CD4-positive, CD25-positive, alpha-beta regulatory T cell (primary cell): ENCODE measurements at regions not wholly inside any gene's neighbourhood (a gene's known extent, or its start where the extent isn't known, plus 50 kb on each side); places are given as distances from the start of the nearest gene placed in this dataset.

ENCODE experiments used
- ATAC-seq, 2 donors: fragments of 150-1000 bp; cut with Tn5 transposase; one replicate each; pipeline ENCODE4 v1.10.0; 2021; ENCODE audit warnings: low read depth in 2 of 2, moderate number of reproducible peaks in 2 of 2, moderate library complexity in 1 of 2
- DNase-seq, 3 donors: peaks; one replicate each; pipeline versions ENCODE4 v3.0.0 to v3.0.0-alpha.2; 2012 to 2022; ENCODE audit warnings: mixed read lengths in 1 of 3
- H3K27ac ChIP-seq: one replicate; pipeline ENCODE4 v1.7.0; 2013; ENCODE audit warnings: mild to moderate bottlenecking, low read length; ENCODE audit not compliant: insufficient read depth, poor library complexity, severe bottlenecking
- H3K27me3 ChIP-seq: one replicate; pipeline ENCODE4 v1.7.0; 2013; ENCODE audit warnings: low read length; ENCODE audit not compliant: control insufficient read depth, insufficient read depth
- H3K36me3 ChIP-seq: one replicate; pipeline ENCODE4 v1.7.0; 2013; ENCODE audit warnings: mild to moderate bottlenecking, low read length, moderate library complexity; ENCODE audit not compliant: control insufficient read depth, insufficient read depth
- H3K4me1 ChIP-seq: 2 replicates; pipeline ENCODE4 v1.7.0; 2013; ENCODE audit warnings: mild to moderate bottlenecking, low read length; ENCODE audit not compliant: insufficient read depth, control insufficient read depth, poor library complexity, severe bottlenecking
- H3K4me3 ChIP-seq: one replicate; pipeline ENCODE4 v1.7.0; 2013; ENCODE audit warnings: low read depth, mild to moderate bottlenecking, low read length, moderate library complexity
- H3K9me3 ChIP-seq, 2 experiments: 1 replicate in 1 of 2; 2 replicates in 1 of 2; pipeline ENCODE4 v1.7.0; 2013; ENCODE audit warnings: low read length in 2 of 2, mild to moderate bottlenecking in 1 of 2, moderate library complexity in 1 of 2; ENCODE audit not compliant: control insufficient read depth in 2 of 2
- H3K27ac Mint-ChIP-seq, 3 donors: one replicate each; pipeline ENCODE4 v1.8.0; 2020 to 2022; ENCODE audit warnings: mild to moderate bottlenecking in 3 of 3, mixed read lengths in 3 of 3, moderate library complexity in 2 of 3
- H3K27me3 Mint-ChIP-seq: one replicate; pipeline ENCODE4 v1.8.0; 2022; ENCODE audit warnings: mild to moderate bottlenecking, mixed read lengths
- H3K36me3 Mint-ChIP-seq: one replicate; pipeline ENCODE4 v1.8.0; 2020; ENCODE audit warnings: mixed read lengths
- H3K4me1 Mint-ChIP-seq, 4 donors: one replicate each; pipeline ENCODE4 v1.8.0; 2020 to 2022; ENCODE audit warnings: mixed read lengths in 4 of 4, mild to moderate bottlenecking in 1 of 4
- H3K4me3 Mint-ChIP-seq, 4 donors: one replicate each; pipeline ENCODE4 v1.8.0; 2020 to 2022; ENCODE audit warnings: mild to moderate bottlenecking in 4 of 4, mixed read lengths in 4 of 4, moderate library complexity in 3 of 4
- H3K9me3 Mint-ChIP-seq, 7 donors: one replicate each; pipeline ENCODE4 v1.8.0; 2020 to 2022; ENCODE audit warnings: mixed read lengths in 7 of 7, mild to moderate bottlenecking in 3 of 7, moderate library complexity in 2 of 7

DNA sequence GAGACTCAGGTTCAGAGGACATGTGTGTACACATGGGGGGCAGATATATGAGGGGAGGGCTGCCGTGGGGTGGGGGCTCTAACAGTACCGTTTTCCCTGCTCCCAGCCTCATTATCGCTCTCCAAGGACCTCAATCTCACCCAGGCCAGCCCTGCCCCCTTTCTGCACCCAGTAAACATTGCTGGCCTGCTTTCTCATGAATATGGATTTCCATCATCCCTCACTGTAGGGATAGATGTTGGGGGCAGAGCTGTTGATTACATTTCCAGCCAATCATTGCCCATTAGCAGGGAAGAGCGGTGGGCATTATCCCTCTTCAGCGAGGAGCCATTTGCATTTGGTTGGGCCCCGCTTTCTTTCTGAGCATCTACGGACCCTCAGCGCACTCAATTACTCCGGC is 273.8 kb downstream of the RPS6KC1 start:
- H3K4me1 ChIP-seq: no peaks in the 10 kb centered on the region
- DNase-seq: no peak
- ATAC-seq: no peak
- no peak overlapping the region for H3K27ac ChIP-seq
- Mint-ChIP-seq H3K36me3 (no peaks in the 10 kb centered on the region), H3K4me3 (no peak overlapping the region), H3K9me3 (no peaks in the 10 kb centered on the region), H3K27me3 (no peaks in the 10 kb centered on the region), H3K27ac (no peak overlapping the region), H3K4me1 (no peaks in the 10 kb centered on the region)
- H3K4me3 ChIP-seq: no peak overlapping the region
- H3K36me3 ChIP-seq: no peaks in the 10 kb centered on the region
- no peaks in the 10 kb centered on the region for H3K9me3 ChIP-seq
- H3K27me3 ChIP-seq: no peaks in the 10 kb centered on the region

DNA sequence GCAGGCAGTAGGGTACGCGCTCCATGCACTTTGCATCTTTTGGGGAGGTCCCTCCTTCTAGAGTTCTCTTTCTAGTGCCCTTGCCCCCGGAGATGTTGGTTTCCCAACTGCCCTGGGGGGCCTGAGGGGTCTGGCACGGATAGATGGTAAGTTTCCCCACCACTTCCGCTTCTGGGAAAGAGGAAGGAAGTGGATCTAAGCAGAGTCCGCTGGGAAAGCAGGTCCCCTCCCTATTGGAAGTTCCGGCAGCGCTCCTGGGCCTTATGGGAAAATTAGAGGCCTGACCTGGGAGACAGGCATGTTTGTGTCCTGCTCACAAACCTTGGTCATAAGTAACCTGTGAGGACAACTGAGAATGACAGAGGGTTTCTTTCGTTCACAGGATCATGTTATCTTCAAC is 274.4 kb downstream of the RPS6KC1 start:
- Mint-ChIP-seq H3K27me3 (no peaks in the 10 kb centered on the region), H3K4me3 (no peak overlapping the region), H3K4me1 (no peaks in the 10 kb centered on the region), H3K36me3 (no peaks in the 10 kb centered on the region), H3K27ac (no peak overlapping the region), H3K9me3 (no peaks in the 10 kb centered on the region)
- Histone ChIP-seq H3K27ac (no peak overlapping the region), H3K4me1 (no peaks in the 10 kb centered on the region), H3K4me3 (no peak overlapping the region), H3K27me3 (no peaks in the 10 kb centered on the region), H3K36me3 (no peaks in the 10 kb centered on the region), H3K9me3 (no peaks in the 10 kb centered on the region)
- ATAC-seq (no peak), DNase-seq (no peak)

DNA sequence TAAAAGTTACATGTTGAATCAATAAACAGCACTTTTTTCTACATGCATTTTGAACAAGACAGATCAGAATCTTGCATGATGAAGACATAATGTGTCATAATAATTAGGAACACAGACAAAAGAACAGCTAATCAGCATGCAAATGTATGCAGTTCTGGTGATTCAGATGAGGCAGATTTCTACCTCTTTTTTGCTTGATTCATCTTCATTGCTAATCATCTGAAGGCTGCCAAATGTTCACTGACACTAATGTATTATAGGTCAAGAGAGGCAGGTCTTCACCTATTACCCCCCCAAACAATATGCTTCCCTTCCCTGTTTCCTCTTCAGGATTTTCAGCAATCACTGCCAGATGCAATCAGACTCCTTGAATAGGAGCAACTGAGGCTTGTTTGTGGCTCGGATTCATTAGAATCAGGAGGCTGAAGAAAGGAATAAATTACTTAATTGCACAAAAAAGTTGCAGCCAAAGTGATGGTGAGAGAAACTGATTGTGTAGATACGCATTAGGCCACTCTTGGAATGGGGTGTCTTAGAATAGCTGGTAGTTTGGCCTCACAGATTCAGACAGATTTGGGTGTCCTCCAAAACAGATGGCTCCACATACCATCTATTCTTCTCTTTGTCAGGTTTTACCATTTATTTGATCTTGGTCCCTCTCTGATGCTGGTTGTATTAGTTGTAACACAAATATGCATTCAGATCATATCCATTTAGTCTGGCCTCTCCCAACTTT is 275.4 kb downstream of the RPS6KC1 start:
- no peaks in the 10 kb centered on the region for H3K27me3 Mint-ChIP-seq
- no peaks in the 10 kb centered on the region for H3K36me3 Mint-ChIP-seq
- no peak overlapping the region for H3K4me3 Mint-ChIP-seq
- Histone ChIP-seq H3K4me1 (no peaks in the 10 kb centered on the region), H3K27ac (no peak overlapping the region), H3K9me3 (no peaks in the 10 kb centered on the region), H3K36me3 (no peaks in the 10 kb centered on the region), H3K27me3 (no peaks in the 10 kb centered on the region), H3K4me3 (no peak overlapping the region)
- H3K9me3 Mint-ChIP-seq: no peaks in the 10 kb centered on the region
- DNase-seq (no peak), ATAC-seq (no peak)
- no peak overlapping the region for H3K27ac Mint-ChIP-seq
- H3K4me1 Mint-ChIP-seq: no peaks in the 10 kb centered on the region

DNA sequence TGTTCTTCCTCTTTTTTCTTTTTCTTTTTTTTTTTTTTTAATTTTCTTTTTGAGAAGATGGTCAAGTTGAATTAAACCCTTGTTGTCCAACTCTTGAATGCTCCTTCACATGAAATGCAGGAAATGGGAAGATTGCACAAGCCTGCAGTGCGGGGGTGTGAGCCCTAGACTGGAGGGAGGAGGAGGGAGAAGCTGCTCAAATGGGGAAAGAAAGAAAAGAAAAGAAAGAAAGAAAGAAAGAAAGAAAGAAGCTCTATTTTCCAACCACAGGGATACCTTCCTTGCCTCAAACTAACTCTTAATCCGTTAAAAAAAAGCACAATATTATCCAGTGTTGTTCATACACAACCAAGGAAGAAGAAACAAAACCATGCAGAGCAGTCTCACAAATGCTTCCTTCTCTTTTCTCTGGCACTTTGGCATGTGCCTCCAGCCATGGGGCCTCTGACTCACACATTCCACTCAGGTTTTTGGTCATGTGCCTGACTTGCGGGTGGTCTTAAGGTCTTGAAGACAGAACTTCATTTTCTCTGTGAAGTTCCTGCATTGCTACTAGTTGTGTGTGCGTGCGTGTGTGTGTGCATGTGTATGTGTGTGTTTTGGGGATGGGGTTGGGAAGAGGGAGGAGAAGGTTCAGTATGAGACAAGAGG is 276.1 kb downstream of the RPS6KC1 start:
- no peaks in the 10 kb centered on the region for H3K4me1 Mint-ChIP-seq
- H3K36me3 Mint-ChIP-seq: no peaks in the 10 kb centered on the region
- H3K27ac Mint-ChIP-seq: no peak overlapping the region
- H3K27me3 Mint-ChIP-seq: no peaks in the 10 kb centered on the region
- H3K9me3 Mint-ChIP-seq: no peaks in the 10 kb centered on the region
- Histone ChIP-seq H3K9me3 (no peaks in the 10 kb centered on the region), H3K36me3 (no peaks in the 10 kb centered on the region), H3K4me1 (no peaks in the 10 kb centered on the region), H3K27ac (no peak overlapping the region), H3K4me3 (no peak overlapping the region), H3K27me3 (no peaks in the 10 kb centered on the region)
- H3K4me3 Mint-ChIP-seq: no peak overlapping the region
- DNase-seq (no peak), ATAC-seq (no peak)

DNA sequence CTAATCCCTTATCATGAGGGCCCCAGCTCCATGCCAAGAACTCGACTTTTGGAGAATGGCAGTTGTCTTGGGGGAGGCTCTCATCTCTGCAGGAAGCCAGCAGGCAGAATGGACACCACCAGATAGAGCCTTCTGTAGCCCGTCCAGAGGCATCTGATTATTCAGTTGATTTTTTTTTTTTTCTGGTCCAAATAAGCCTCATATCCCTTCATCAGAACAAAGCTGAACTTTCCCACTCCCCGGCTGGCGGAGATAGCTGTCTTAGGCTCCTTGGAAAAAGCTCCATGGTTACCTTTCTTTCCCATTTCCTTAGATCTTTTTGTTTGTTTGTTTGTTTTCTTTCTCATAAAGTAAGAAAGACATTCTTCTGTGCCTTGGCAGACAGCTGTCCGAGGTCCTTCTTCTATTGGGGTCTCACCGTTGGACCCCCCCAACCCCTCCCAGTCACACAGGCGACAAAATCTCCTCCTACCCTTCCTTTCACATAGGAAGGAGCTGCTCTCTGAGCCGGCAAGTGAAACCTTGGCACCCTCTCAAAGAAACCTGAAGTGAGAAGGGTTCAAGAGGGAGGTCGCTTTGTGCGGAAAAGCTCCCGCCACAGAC is 278.5 kb downstream of the RPS6KC1 start:
- no peak overlapping the region for H3K27ac Mint-ChIP-seq
- H3K4me1 ChIP-seq: no peaks in the 10 kb centered on the region
- no peak overlapping the region for H3K4me3 ChIP-seq
- H3K36me3 ChIP-seq: no peaks in the 10 kb centered on the region
- no peaks in the 10 kb centered on the region for H3K27me3 Mint-ChIP-seq
- ATAC-seq: no peak
- DNase-seq: no peak
- H3K9me3 Mint-ChIP-seq: peaks cover 0 to 2% (median 0%) of the 10 kb centered on the region in 7 donors
- no peak overlapping the region for H3K4me3 Mint-ChIP-seq
- no peak overlapping the region for H3K27ac ChIP-seq
- no peaks in the 10 kb centered on the region for H3K4me1 Mint-ChIP-seq
- H3K27me3 ChIP-seq: no peaks in the 10 kb centered on the region
- no peaks in the 10 kb centered on the region for H3K9me3 ChIP-seq
- H3K36me3 Mint-ChIP-seq: no peaks in the 10 kb centered on the region

DNA sequence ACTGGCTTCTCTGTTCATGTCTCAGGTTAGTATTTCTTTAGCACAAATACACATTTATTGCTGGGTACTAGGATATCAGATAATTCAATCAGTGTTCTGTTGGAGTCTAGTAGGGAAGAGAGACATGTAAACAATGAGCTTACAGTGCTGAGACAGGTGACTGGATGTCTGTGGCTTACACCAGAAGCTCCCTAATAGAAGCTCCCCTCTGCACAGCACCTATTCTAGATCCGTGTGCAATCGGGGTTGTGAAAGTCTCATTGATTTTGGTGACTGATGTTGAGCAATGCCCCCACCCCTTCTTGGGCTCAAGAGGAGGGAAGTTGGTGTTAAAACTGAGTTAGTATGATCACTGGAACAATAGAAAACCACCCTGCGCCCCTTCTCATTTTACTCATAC is 279.2 kb downstream of the RPS6KC1 start:
- DNase-seq (no peak), ATAC-seq (no peak)
- Mint-ChIP-seq H3K4me3 (no peak overlapping the region), H3K27ac (no peak overlapping the region), H3K4me1 (no peaks in the 10 kb centered on the region), H3K36me3 (no peaks in the 10 kb centered on the region), H3K27me3 (no peaks in the 10 kb centered on the region), H3K9me3 (peaks cover 0 to 2% (median 0%) of the 10 kb centered on the region in 7 donors)
- no peaks in the 10 kb centered on the region for H3K36me3 ChIP-seq
- no peaks in the 10 kb centered on the region for H3K4me1 ChIP-seq
- no peak overlapping the region for H3K27ac ChIP-seq
- H3K4me3 ChIP-seq: no peak overlapping the region
- no peaks in the 10 kb centered on the region for H3K9me3 ChIP-seq
- H3K27me3 ChIP-seq: no peaks in the 10 kb centered on the region

DNA sequence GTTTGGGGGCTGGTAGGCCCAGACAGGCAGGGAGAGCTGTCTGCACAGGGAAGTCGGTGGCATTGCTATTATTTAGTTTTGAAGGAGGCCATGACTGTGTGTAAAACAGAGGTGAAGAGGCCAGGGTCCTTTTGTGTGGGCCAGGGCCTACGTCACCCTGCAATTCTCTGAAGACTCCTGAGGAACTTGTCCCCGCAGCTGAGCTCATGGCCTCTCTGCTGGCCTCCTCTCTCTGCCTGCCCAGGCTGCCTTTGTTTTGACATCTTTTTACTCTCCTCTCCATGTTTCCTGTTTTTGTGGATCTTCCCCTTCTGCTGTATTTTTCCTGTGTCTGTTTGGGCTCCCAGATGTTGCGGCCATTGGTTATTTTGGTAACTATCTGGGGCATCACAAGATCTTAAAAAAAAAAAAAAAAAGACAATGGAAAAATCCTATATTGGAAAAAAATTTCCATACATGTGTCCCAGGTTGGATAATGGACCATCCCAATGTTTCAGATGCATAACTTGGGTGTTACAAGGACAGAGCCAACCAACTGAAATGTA is 280.7 kb downstream of the RPS6KC1 start:
- DNase-seq (no peak), ATAC-seq (no peak)
- no peak overlapping the region for H3K4me3 Mint-ChIP-seq
- no peaks in the 10 kb centered on the region for H3K36me3 Mint-ChIP-seq
- Histone ChIP-seq H3K36me3 (no peaks in the 10 kb centered on the region), H3K4me3 (no peak overlapping the region), H3K27ac (no peak overlapping the region), H3K27me3 (no peaks in the 10 kb centered on the region), H3K4me1 (no peaks in the 10 kb centered on the region), H3K9me3 (no peaks in the 10 kb centered on the region)
- H3K9me3 Mint-ChIP-seq: peaks cover 0 to 2% (median 0%) of the 10 kb centered on the region in 7 donors
- no peaks in the 10 kb centered on the region for H3K27me3 Mint-ChIP-seq
- H3K27ac Mint-ChIP-seq: no peak overlapping the region
- H3K4me1 Mint-ChIP-seq: no peaks in the 10 kb centered on the region
